IMR-90 (cell line): ENCODE measurements at regions not wholly inside any gene's neighbourhood (a gene's known extent, or its start where the extent isn't known, plus 50 kb on each side); places are given as distances from the start of the nearest gene placed in this dataset.
A peak's percentile ranks its signal among the peaks of the same experiment; 100 is the strongest.

Experiments used
- ATAC-seq: fragments of 200-7000 bp; cut with Tn5 transposase; 2 replicates; pipeline ENCODE4 v1.9.1; 2020; ENCODE audit warnings: low read depth, mild to moderate bottlenecking, moderate library complexity
- BruUV-seq: library from RNA; stranded (reverse); fragments of 400-500 nt; replicated peaks from 2 replicates; lab custom pipeline; 2021; lab: Mats Ljungman, UMichigan
- CTCF ChIA-PET: fragments of 300-600 bp; formaldehyde crosslinking; extraction: SDS; loops from one replicate; lab custom pipeline; 2021; ENCODE audit warnings: antibody characterized with exemption; lab: Yijun Ruan, JAX
- POLR2A ChIA-PET: fragments of 300-600 bp; sonication (Branson Sonifier 250); formaldehyde crosslinking; loops from one replicate; lab custom pipeline; 2022; ENCODE audit warnings: antibody characterized with exemption; ENCODE audit not compliant: unreplicated experiment; lab: Charles Lee
- DNase-seq: peaks from one replicate; pipeline ENCODE4 v3.0.0; 2013
- H2AFZ ChIP-seq: replicated peaks from 2 replicates; pipeline ENCODE3; 2013; ENCODE audit warnings: low read length, mild to moderate bottlenecking; ENCODE audit not compliant: poor library complexity
- H2AK5ac ChIP-seq: 2 replicates; pipeline ENCODE4 v1.6.1; 2013; ENCODE audit warnings: low read depth, low read length, inconsistent platforms
- H2AK9ac ChIP-seq: replicated peaks from 2 replicates; pipeline ENCODE3; 2013; ENCODE audit warnings: mild to moderate bottlenecking, low read depth, low read length, moderate library complexity; ENCODE audit not compliant: poor library complexity
- H2BK120ac ChIP-seq: 2 replicates; pipeline ENCODE4 v1.6.1; 2013; ENCODE audit warnings: low read depth, low read length, inconsistent platforms
- H2BK15ac ChIP-seq: 3 replicates; pipeline ENCODE4 v1.6.1; 2013; ENCODE audit warnings: low read depth, low read length, inconsistent platforms
- H2BK20ac ChIP-seq: 2 replicates; pipeline ENCODE4 v1.6.1; 2013; ENCODE audit warnings: low read depth, mild to moderate bottlenecking, inconsistent platforms, low read length, moderate library complexity
- H2BK5ac ChIP-seq: 2 replicates; pipeline ENCODE4 v1.6.1; 2013; ENCODE audit warnings: mild to moderate bottlenecking, low read depth, low read length, inconsistent platforms; ENCODE audit not compliant: poor library complexity, severe bottlenecking
- H3K14ac ChIP-seq: replicated peaks from 2 replicates; pipeline ENCODE4 v1.6.1; 2013; ENCODE audit warnings: low read depth, low read length, inconsistent platforms
- H3K18ac ChIP-seq: 2 replicates; pipeline ENCODE4 v1.6.1; 2013; ENCODE audit warnings: low read depth, low read length, control low read depth
- H3K23ac ChIP-seq: 2 replicates; pipeline ENCODE4 v1.6.1; 2013; ENCODE audit warnings: low read depth, low read length, inconsistent platforms
- H3K27ac ChIP-seq: 2 replicates; pipeline ENCODE4 v1.5.1; 2013; ENCODE audit warnings: mild to moderate bottlenecking, control low read depth, low read length; ENCODE audit not compliant: insufficient read depth
- H3K27me3 ChIP-seq: 2 replicates; pipeline ENCODE4 v1.6.1; 2013; ENCODE audit warnings: low read length; ENCODE audit not compliant: control insufficient read depth, insufficient read depth
- H3K36me3 ChIP-seq: 2 replicates; pipeline ENCODE4 v1.6.1; 2013; ENCODE audit warnings: low read length, mixed read lengths; ENCODE audit not compliant: control insufficient read depth, insufficient read depth
- H3K4ac ChIP-seq: 2 replicates; pipeline ENCODE4 v1.6.1; 2013; ENCODE audit warnings: low read depth, low read length, inconsistent platforms
- H3K4me1 ChIP-seq: 2 replicates; pipeline ENCODE4 v1.6.1; 2013; ENCODE audit warnings: low read length, mixed read lengths; ENCODE audit not compliant: control insufficient read depth, insufficient read depth
- H3K4me2 ChIP-seq: 2 replicates; pipeline ENCODE4 v1.6.1; 2013; ENCODE audit warnings: low read depth, mild to moderate bottlenecking, control low read depth, low read length, moderate library complexity
- H3K4me3 ChIP-seq: 2 replicates; pipeline ENCODE4 v1.5.1; 2013; ENCODE audit warnings: low read depth, mild to moderate bottlenecking, control low read depth, low read length, moderate library complexity; ENCODE audit not compliant: insufficient read depth
- H3K56ac ChIP-seq: 2 replicates; pipeline ENCODE4 v1.6.1; 2013; ENCODE audit warnings: low read length, inconsistent platforms; ENCODE audit not compliant: insufficient read depth; ENCODE audit errors: extremely low read depth
- H3K79me1 ChIP-seq, 2 experiments: 2 replicates each; pipeline ENCODE4 v1.6.1; 2013; ENCODE audit warnings: low read length in 2 of 2, inconsistent platforms in 1 of 2, low read depth in 1 of 2
- H3K9ac ChIP-seq: 2 replicates; pipeline ENCODE4 v1.6.1; 2013; ENCODE audit warnings: low read depth, low read length, control low read depth
- H3K9me1 ChIP-seq: 2 replicates; pipeline ENCODE4 v1.6.1; 2013; ENCODE audit warnings: low read length, inconsistent platforms; ENCODE audit not compliant: insufficient read depth
- H3K9me3 ChIP-seq: 2 replicates; pipeline ENCODE4 v1.6.1; 2013; ENCODE audit warnings: low read length; ENCODE audit not compliant: control insufficient read depth, insufficient read depth
- H4K20me1 ChIP-seq: 2 replicates; pipeline ENCODE4 v1.6.1; 2013; ENCODE audit warnings: low read length, inconsistent platforms; ENCODE audit not compliant: insufficient read depth
- H4K5ac ChIP-seq: 2 replicates; pipeline ENCODE4 v1.6.1; 2013; ENCODE audit warnings: mild to moderate bottlenecking, low read depth, low read length, control low read depth
- H4K8ac ChIP-seq, 2 experiments: 2 replicates each; pipeline ENCODE4 v1.6.1; 2013; ENCODE audit warnings: low read depth in 2 of 2, low read length in 2 of 2, control low read depth in 1 of 2, inconsistent platforms in 1 of 2
- H4K91ac ChIP-seq: 2 replicates; pipeline ENCODE4 v1.6.1; 2013; ENCODE audit warnings: low read depth, low read length, inconsistent platforms; ENCODE audit not compliant: insufficient read depth
- BHLHE40 ChIP-seq: fragments of 150-350 bp; IDR thresholded peaks from 2 replicates; pipeline ENCODE4 v1.6.1; 2016; ENCODE audit warnings: mild to moderate bottlenecking, low read depth, low read length
- CEBPB ChIP-seq: IDR thresholded peaks from 2 replicates; pipeline ENCODE4 v1.6.1; 2012; ENCODE audit warnings: low read depth, low read length, improper control_type of control experiment
- CHD1 ChIP-seq: IDR thresholded peaks from 2 replicates; pipeline ENCODE4 v1.6.1; 2012; ENCODE audit warnings: low read depth, low read length, improper control_type of control experiment
- FOS ChIP-seq: fragments of 150-350 bp; IDR thresholded peaks from 2 replicates; pipeline ENCODE4 v1.6.1; 2016; ENCODE audit warnings: low read depth, low read length
- MAFK ChIP-seq: IDR thresholded peaks from 2 replicates; pipeline ENCODE4 v1.6.1; 2012; ENCODE audit warnings: low read depth, low read length, improper control_type of control experiment
- MAZ ChIP-seq: IDR thresholded peaks from 2 replicates; pipeline ENCODE4 v1.6.1; 2012; ENCODE audit warnings: low read depth, mild to moderate bottlenecking, low read length, improper control_type of control experiment, moderate library complexity, borderline replicate concordance
- MXI1 ChIP-seq: IDR thresholded peaks from 2 replicates; pipeline ENCODE4 v1.6.1; 2012; ENCODE audit warnings: low read depth, mild to moderate bottlenecking, low read length, moderate library complexity, borderline replicate concordance
- NFE2L2 ChIP-seq: fragments of 150-350 bp; IDR thresholded peaks from 2 replicates; pipeline ENCODE4 v1.6.1; 2016; ENCODE audit warnings: low read depth, mild to moderate bottlenecking, low read length
- POLR2A ChIP-seq: IDR thresholded peaks from 2 replicates; pipeline ENCODE4 v1.6.1; 2012; ENCODE audit warnings: mild to moderate bottlenecking, low read depth, low read length
- RAD21 ChIP-seq: IDR thresholded peaks from 2 replicates; pipeline ENCODE4 v1.6.1; 2012; ENCODE audit warnings: low read length, improper control_type of control experiment
- RCOR1 ChIP-seq: IDR thresholded peaks from 2 replicates; pipeline ENCODE4 v1.6.1; 2012; ENCODE audit warnings: mild to moderate bottlenecking, low read length, improper control_type of control experiment; ENCODE audit not compliant: insufficient replicate concordance
- RFX5 ChIP-seq: IDR thresholded peaks from 2 replicates; pipeline ENCODE4 v1.8.0; 2012; ENCODE audit warnings: low read depth, mild to moderate bottlenecking, low read length, moderate library complexity
- WGBS, 2 experiments: methylation state at CpG; one replicate each; pipeline versions ENCODE4 v1.1.5 to v1.1.7; 2013; ENCODE audit warnings: missing lambda C conversion rate in 2 of 2; ENCODE audit not compliant: insufficient read length in 1 of 2; ENCODE audit errors: extremely low coverage in 2 of 2; 5-methylcytosine and 5-hydroxymethylcytosine counted together
- dilution Hi-C: fragments of 300-500 bp; cut with HindIII; formaldehyde crosslinking; loops from one replicate; pipeline ENCODE4 v1.14.3; 2018; ENCODE audit warnings: low sequenced_read_pairs; ENCODE audit not compliant: unreplicated experiment
- in situ Hi-C: fragments of 300-500 bp; cut with MboI; formaldehyde crosslinking; loops from 3 replicates; pipeline ENCODE4 v1.14.3; 2019; ENCODE audit warnings: low sequenced_read_pairs, inconsistent platforms, mixed read lengths
- intact Hi-C: fragments of 100-400 bp; cut with micrococcal nuclease; formaldehyde crosslinking; loops from 2 replicates; pipeline ENCODE4 v1.10.0; 2022
- TF ChIP-seq, protein P1 (sequence below): fragments of 150-350 bp; IDR thresholded peaks from 2 replicates; pipeline ENCODE4 v1.6.1; 2017; ENCODE audit warnings: mild to moderate bottlenecking, antibody characterized with exemption, low read length, low read depth
- TF ChIP-seq, protein P2 (sequence below): fragments of 150-350 bp; IDR thresholded peaks from 2 replicates; pipeline ENCODE4 v1.6.1; 2016; ENCODE audit warnings: low read depth, mild to moderate bottlenecking, low read length, moderate library complexity, borderline replicate concordance
- TF ChIP-seq, protein P3 (sequence below): conservative IDR thresholded peaks from 2 replicates; pipeline ENCODE4 v1.5.1; 2012; ENCODE audit warnings: mild to moderate bottlenecking, low read depth, low read length, improper control_type of control experiment

DNA sequence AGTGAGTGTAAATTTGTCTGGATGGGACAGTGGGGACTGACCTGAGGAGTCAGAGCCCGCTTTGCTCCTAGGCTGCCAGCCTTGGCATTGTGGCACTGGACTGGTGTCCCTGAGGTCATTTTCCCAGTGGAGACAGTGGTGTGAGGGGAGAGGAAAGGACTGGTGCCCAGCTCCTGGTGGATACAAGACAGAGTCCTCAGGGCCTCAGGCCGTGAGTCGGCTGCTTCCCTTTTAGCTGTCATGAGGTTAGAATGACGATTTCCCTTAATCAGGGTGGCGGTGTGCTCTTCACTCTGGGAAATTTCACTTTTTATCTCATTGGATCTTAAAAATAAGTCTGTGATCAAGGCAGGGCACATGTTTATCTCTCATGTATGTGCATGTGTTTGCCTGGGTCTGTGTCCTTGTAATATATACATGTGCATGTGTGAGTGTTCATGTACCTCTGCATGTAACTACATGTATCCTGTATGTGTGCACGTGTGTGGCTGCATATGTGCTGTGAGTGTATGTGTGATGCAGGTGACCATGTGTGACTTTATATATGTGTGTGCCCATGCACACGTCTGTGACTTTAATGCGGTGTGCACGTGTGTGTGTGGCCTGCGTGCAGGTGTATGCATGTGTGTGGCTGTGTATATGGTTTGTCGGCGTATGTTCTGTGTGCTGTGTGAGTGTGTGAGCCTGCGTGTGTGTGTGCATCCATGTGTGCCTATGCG is 55.7 kb downstream of the GLI2 start:
- peak overlapping the region; percentile 23; the same call in 1 of the 2 replicates for H3K23ac ChIP-seq
- no peak overlapping the region for H3K4me2 ChIP-seq
- H3K27ac ChIP-seq, result no peak overlapping the region
- dilution Hi-C loops, result no loop called here
- peak overlapping the region; percentile 47 for H2BK5ac ChIP-seq
- no peaks in the 10 kb centered on the region for H3K9me3 ChIP-seq
- H3K79me1 ChIP-seq, result peaks cover 56 to 96% of the 10 kb centered on the region in 2 experiments
- H4K8ac ChIP-seq, result 0 out of 4 replicates have a peak overlapping the region, but pooled peaks of 1 of the 2 experiments have one; percentile 2
- no peak overlapping the region for H3K18ac ChIP-seq
- intact Hi-C loops, result no loop called here
- 0 out of 2 replicates have a peak overlapping the region, but pooled peaks have one; percentile 2 for H3K4ac ChIP-seq
- ChIA-PET POLR2A (interaction anchor here (0.5 kb wide), 1 partner anchor 46 kb away, joined by 3 read pairs; no protein-coding TSS in a partner anchor), CTCF (no interaction called here)
- ATAC-seq (no peak), DNase-seq (no peak)
- H2BK120ac ChIP-seq, result no peak overlapping the region
- no peak overlapping the region for H3K9ac ChIP-seq
- H3K56ac ChIP-seq, result no peak overlapping the region
- H3K14ac ChIP-seq, result peak overlapping the region; percentile 36; the same call in 1 of the 2 replicates
- no peak overlapping the region for H4K5ac ChIP-seq
- H3K4me1 ChIP-seq, result peaks cover 34% of the 10 kb centered on the region
- peaks cover 5% of the 10 kb centered on the region; the same call in 1 of the 2 replicates for H3K36me3 ChIP-seq
- no peak overlapping the region for H3K4me3 ChIP-seq
- WGBS, 2 experiments, result 84% methylated on average over 11 of the region's 14 CpGs; no CpG with 5 or more reads in 1 of the 2 experiments
- H2AK9ac ChIP-seq, result no peak overlapping the region
- no peak overlapping the region for H2AFZ ChIP-seq
- H3K9me1 ChIP-seq, result peaks cover 41% of the 10 kb centered on the region
- H2BK15ac ChIP-seq, result no peak overlapping the region
- BruUV-seq, result no TSS peak
- H2BK20ac ChIP-seq, result no peak overlapping the region
- no peaks in the 10 kb centered on the region for H3K27me3 ChIP-seq
- no peak overlapping the region for H4K91ac ChIP-seq
- peaks cover 93% of the 10 kb centered on the region for H4K20me1 ChIP-seq
- no peak overlapping the region; the same call in 1 of the 2 replicates for H2AK5ac ChIP-seq
- in situ Hi-C loops, result no loop called here
- no peak for TF ChIP-seq NFE2L2
- no peak for TF ChIP-seq POLR2A
- TF ChIP-seq CEBPB, result no peak
- no peak for TF ChIP-seq BHLHE40
- TF ChIP-seq MAZ, result no peak
- no peak for TF ChIP-seq RAD21
- TF ChIP-seq, protein P1, sequence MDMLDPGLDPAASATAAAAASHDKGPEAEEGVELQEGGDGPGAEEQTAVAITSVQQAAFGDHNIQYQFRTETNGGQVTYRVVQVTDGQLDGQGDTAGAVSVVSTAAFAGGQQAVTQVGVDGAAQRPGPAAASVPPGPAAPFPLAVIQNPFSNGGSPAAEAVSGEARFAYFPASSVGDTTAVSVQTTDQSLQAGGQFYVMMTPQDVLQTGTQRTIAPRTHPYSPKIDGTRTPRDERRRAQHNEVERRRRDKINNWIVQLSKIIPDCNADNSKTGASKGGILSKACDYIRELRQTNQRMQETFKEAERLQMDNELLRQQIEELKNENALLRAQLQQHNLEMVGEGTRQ, result no peak
- TF ChIP-seq, protein P2, sequence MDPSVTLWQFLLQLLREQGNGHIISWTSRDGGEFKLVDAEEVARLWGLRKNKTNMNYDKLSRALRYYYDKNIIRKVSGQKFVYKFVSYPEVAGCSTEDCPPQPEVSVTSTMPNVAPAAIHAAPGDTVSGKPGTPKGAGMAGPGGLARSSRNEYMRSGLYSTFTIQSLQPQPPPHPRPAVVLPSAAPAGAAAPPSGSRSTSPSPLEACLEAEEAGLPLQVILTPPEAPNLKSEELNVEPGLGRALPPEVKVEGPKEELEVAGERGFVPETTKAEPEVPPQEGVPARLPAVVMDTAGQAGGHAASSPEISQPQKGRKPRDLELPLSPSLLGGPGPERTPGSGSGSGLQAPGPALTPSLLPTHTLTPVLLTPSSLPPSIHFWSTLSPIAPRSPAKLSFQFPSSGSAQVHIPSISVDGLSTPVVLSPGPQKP, result no peak
- TF ChIP-seq MXI1, result no peak
- no peak for TF ChIP-seq FOS
- no peak for TF ChIP-seq CHD1
- TF ChIP-seq, protein P3, sequence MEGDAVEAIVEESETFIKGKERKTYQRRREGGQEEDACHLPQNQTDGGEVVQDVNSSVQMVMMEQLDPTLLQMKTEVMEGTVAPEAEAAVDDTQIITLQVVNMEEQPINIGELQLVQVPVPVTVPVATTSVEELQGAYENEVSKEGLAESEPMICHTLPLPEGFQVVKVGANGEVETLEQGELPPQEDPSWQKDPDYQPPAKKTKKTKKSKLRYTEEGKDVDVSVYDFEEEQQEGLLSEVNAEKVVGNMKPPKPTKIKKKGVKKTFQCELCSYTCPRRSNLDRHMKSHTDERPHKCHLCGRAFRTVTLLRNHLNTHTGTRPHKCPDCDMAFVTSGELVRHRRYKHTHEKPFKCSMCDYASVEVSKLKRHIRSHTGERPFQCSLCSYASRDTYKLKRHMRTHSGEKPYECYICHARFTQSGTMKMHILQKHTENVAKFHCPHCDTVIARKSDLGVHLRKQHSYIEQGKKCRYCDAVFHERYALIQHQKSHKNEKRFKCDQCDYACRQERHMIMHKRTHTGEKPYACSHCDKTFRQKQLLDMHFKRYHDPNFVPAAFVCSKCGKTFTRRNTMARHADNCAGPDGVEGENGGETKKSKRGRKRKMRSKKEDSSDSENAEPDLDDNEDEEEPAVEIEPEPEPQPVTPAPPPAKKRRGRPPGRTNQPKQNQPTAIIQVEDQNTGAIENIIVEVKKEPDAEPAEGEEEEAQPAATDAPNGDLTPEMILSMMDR, result no peak
- TF ChIP-seq RCOR1, result no peak
- TF ChIP-seq RFX5, result no peak
- no peak for TF ChIP-seq MAFK
